Keratinocyte (primary cell): ENCODE measurements at regions not wholly inside any gene's neighbourhood (a gene's known extent, or its start where the extent isn't known, plus 50 kb on each side); places are given as distances from the start of the nearest gene placed in this dataset.

ENCODE experiments used
- DNase-seq: peaks from one replicate; pipeline ENCODE4 v3.0.0-alpha.2; 2011; ENCODE audit warnings: low read depth, missing footprints, low spot score
- FAIRE-seq: peaks from 2 replicates; lab custom pipeline; 2011; peaks lifted over from hg19 to GRCh38; lab: Jason Lieb, UNC
- H2AFZ ChIP-seq: 2 replicates; pipeline ENCODE4 v1.6.0; 2012; ENCODE audit warnings: low read length, control low read depth, inconsistent platforms; ENCODE audit not compliant: control insufficient read depth
- H3K27ac ChIP-seq: 2 replicates; pipeline ENCODE4 v1.5.1; 2011; ENCODE audit warnings: low read length; ENCODE audit not compliant: control insufficient read depth, insufficient read depth
- H3K27me3 ChIP-seq: 3 replicates; pipeline ENCODE4 v1.6.0; 2011; ENCODE audit warnings: low read length; ENCODE audit not compliant: control insufficient read depth, insufficient read depth; ENCODE audit errors: extremely low read depth
- H3K36me3 ChIP-seq, 2 experiments: 2 replicates in 1 of 2; 3 replicates in 1 of 2; pipeline ENCODE4 v1.5.1; 2011; ENCODE audit warnings: low read length in 2 of 2, mild to moderate bottlenecking in 1 of 2; ENCODE audit not compliant: control insufficient read depth in 2 of 2, insufficient read depth in 2 of 2; ENCODE audit errors: extremely low read depth in 1 of 2
- H3K4me1 ChIP-seq: 3 replicates; pipeline ENCODE4 v1.5.1; 2011; ENCODE audit warnings: low read length; ENCODE audit not compliant: control insufficient read depth, insufficient read depth; ENCODE audit errors: extremely low read depth
- H3K4me2 ChIP-seq: 3 replicates; pipeline ENCODE4 v1.6.0; 2011; ENCODE audit warnings: low read depth, low read length; ENCODE audit not compliant: control insufficient read depth, insufficient read depth; ENCODE audit errors: extremely low read depth
- H3K4me3 ChIP-seq, 3 experiments: fragments of 200-600 bp in 1 of 3; sonication (generic) in 1 of 3; 2 replicates in 2 of 3; 3 replicates in 1 of 3; pipeline ENCODE4 v1.5.1; 2011 to 2016; ENCODE audit warnings: low read length in 3 of 3, mild to moderate bottlenecking in 3 of 3, control low read depth in 2 of 3, inconsistent platforms in 1 of 3, low read depth in 1 of 3, mixed read lengths in 1 of 3, mixed run types in 1 of 3, moderate library complexity in 1 of 3; ENCODE audit not compliant: control insufficient read depth in 2 of 3, insufficient read depth in 2 of 3; ENCODE audit errors: extremely low read depth in 1 of 3
- H3K79me2 ChIP-seq: 2 replicates; pipeline ENCODE4 v1.6.0; 2012; ENCODE audit warnings: low read length; ENCODE audit not compliant: control insufficient read depth, insufficient read depth
- H3K9ac ChIP-seq: 3 replicates; pipeline ENCODE4 v1.6.0; 2011; ENCODE audit warnings: low read length; ENCODE audit not compliant: control insufficient read depth, insufficient read depth; ENCODE audit errors: extremely low read depth
- H3K9me1 ChIP-seq: 3 replicates; pipeline ENCODE4 v1.6.0; 2011; ENCODE audit warnings: low read length; ENCODE audit not compliant: control insufficient read depth, insufficient read depth; ENCODE audit errors: extremely low read depth
- H3K9me3 ChIP-seq: 2 replicates; pipeline ENCODE4 v1.5.1; 2012; ENCODE audit warnings: low read depth, low read length; ENCODE audit not compliant: control insufficient read depth
- H4K20me1 ChIP-seq: 3 replicates; pipeline ENCODE4 v1.6.0; 2011; ENCODE audit warnings: low read length; ENCODE audit not compliant: control insufficient read depth, insufficient read depth; ENCODE audit errors: extremely low read depth
- EZH2 ChIP-seq: IDR thresholded peaks from one replicate; pipeline ENCODE4 v1.6.1; 2012; ENCODE audit warnings: inconsistent platforms, mild to moderate bottlenecking, low read length, moderate library complexity
- dilution Hi-C: fragments of 300-500 bp; cut with MboI; formaldehyde crosslinking; loops from one replicate; pipeline ENCODE4 v1.7.0; 2020; ENCODE audit warnings: low sequenced_read_pairs; ENCODE audit not compliant: extremely low pct_ligation_motif_present
- TF ChIP-seq, protein P1 (sequence below), 3 experiments: IDR thresholded peaks in 1 of 3; conservative IDR thresholded peaks in 1 of 3; optimal IDR thresholded peaks in 1 of 3; 2 replicates in 2 of 3; 3 replicates in 1 of 3; pipeline versions ENCODE3 to v1.5.1; 2011; ENCODE audit warnings: low read length in 3 of 3, mild to moderate bottlenecking in 3 of 3, moderate library complexity in 2 of 3, control low read depth in 1 of 3, inconsistent platforms in 1 of 3; ENCODE audit not compliant: insufficient read depth in 2 of 3; ENCODE audit errors: extremely low read depth in 1 of 3

DNA sequence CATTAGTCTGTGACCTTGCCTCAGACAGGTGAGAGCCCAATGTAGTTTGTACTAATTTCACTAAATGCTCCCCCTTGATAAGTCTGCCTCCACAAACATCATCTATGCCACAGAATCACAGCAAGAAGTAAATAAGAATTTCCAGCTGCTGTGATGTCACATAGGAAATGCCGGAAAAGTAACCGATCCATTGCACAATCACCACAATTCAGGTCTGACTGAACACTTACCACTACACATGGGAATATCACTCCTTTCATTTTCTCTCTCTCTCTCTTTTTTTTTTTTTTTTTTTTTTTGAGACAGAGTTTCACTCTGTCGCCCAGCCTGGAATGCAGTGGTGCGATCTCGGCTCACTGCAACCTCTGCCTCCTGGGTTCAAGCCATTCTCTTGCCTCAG, 79.0 kb upstream of the CDH11 start:
- Histone ChIP-seq H3K4me1 (no peaks in the 10 kb centered on the region), H4K20me1 (no peaks in the 10 kb centered on the region), H3K36me3 (no peaks in the 10 kb centered on the region), H3K27me3 (no peaks in the 10 kb centered on the region), H3K4me2 (no peak overlapping the region), H2AFZ (no peak overlapping the region), H3K9me1 (no peaks in the 10 kb centered on the region), H3K9me3 (no peaks in the 10 kb centered on the region), H3K27ac (no peak overlapping the region), H3K9ac (no peak overlapping the region), H3K79me2 (no peaks in the 10 kb centered on the region), H3K4me3 (no peak overlapping the region)
- TF ChIP-seq, protein P1, sequence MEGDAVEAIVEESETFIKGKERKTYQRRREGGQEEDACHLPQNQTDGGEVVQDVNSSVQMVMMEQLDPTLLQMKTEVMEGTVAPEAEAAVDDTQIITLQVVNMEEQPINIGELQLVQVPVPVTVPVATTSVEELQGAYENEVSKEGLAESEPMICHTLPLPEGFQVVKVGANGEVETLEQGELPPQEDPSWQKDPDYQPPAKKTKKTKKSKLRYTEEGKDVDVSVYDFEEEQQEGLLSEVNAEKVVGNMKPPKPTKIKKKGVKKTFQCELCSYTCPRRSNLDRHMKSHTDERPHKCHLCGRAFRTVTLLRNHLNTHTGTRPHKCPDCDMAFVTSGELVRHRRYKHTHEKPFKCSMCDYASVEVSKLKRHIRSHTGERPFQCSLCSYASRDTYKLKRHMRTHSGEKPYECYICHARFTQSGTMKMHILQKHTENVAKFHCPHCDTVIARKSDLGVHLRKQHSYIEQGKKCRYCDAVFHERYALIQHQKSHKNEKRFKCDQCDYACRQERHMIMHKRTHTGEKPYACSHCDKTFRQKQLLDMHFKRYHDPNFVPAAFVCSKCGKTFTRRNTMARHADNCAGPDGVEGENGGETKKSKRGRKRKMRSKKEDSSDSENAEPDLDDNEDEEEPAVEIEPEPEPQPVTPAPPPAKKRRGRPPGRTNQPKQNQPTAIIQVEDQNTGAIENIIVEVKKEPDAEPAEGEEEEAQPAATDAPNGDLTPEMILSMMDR (optimal IDR thresholded peaks at IDR 0.05 in 1 of 3, IDR thresholded peaks at IDR 0.05 in 1 of 3, conservative IDR thresholded peaks at IDR 0.05 in 1 of 3; ENCODE audit: extremely low read depth in 1 of 3, insufficient read depth in 2 of 3, low read length in 3 of 3), result no peak
- no peak for TF ChIP-seq EZH2
- no peak for DNase-seq
- dilution Hi-C loops, result no loop called here
- FAIRE-seq, result no peak

GRCh38 chr16:65200156-65200773, 78.4 kb upstream of the CDH11 start:
- dilution Hi-C loops, result no loop called here
- no peak for FAIRE-seq

More at GRCh38 chr16:65200156-65200773, 78.4 kb upstream of the CDH11 start:
- Histone ChIP-seq H3K27ac (no peak overlapping the region), H3K4me2 (no peak overlapping the region), H4K20me1 (no peaks in the 10 kb centered on the region), H3K4me1 (no peaks in the 10 kb centered on the region), H3K79me2 (no peaks in the 10 kb centered on the region), H3K27me3 (no peaks in the 10 kb centered on the region), H3K4me3 (no peak overlapping the region), H3K9ac (no peak overlapping the region), H3K9me3 (no peaks in the 10 kb centered on the region), H2AFZ (no peak overlapping the region), H3K9me1 (no peaks in the 10 kb centered on the region), H3K36me3 (no peaks in the 10 kb centered on the region)
- TF ChIP-seq, protein P1 (optimal IDR thresholded peaks at IDR 0.05 in 1 of 3, IDR thresholded peaks at IDR 0.05 in 1 of 3, conservative IDR thresholded peaks at IDR 0.05 in 1 of 3; ENCODE audit: extremely low read depth in 1 of 3, insufficient read depth in 2 of 3, low read length in 3 of 3), result no peak
- TF ChIP-seq EZH2, result no peak
- no peak for DNase-seq
